Gastroesophageal sphincter (tissue), 3 donors: ENCODE measurements at regions not wholly inside any gene's neighbourhood (a gene's known extent, or its start where the extent isn't known, plus 50 kb on each side); places are given as distances from the start of the nearest gene placed in this dataset.

Source experiments
- POLR2A ChIP-seq, 2 donors: fragments of 450-650 bp; IDR thresholded peaks; one replicate each; pipeline ENCODE4 v1.6.1; 2017; ENCODE audit warnings: antibody characterized with exemption in 2 of 2, mild to moderate bottlenecking in 2 of 2, moderate library complexity in 1 of 2
- POLR2AphosphoS5 ChIP-seq: sonication (generic); formaldehyde crosslinking; IDR thresholded peaks from one replicate; pipeline ENCODE4 v1.6.1; 2017; ENCODE audit warnings: antibody characterized with exemption
- TF ChIP-seq, protein P1 (sequence below), 4 experiments: fragments of 200-600 bp in 2 of 4; fragments of 450-650 bp in 2 of 4; sonication (generic) in 1 of 4; IDR thresholded peaks; one replicate each; pipeline ENCODE4 v1.5.1; 2017 to 2019; ENCODE audit warnings: antibody characterized with exemption in 4 of 4, mild to moderate bottlenecking in 2 of 4, moderate library complexity in 2 of 4

DNA sequence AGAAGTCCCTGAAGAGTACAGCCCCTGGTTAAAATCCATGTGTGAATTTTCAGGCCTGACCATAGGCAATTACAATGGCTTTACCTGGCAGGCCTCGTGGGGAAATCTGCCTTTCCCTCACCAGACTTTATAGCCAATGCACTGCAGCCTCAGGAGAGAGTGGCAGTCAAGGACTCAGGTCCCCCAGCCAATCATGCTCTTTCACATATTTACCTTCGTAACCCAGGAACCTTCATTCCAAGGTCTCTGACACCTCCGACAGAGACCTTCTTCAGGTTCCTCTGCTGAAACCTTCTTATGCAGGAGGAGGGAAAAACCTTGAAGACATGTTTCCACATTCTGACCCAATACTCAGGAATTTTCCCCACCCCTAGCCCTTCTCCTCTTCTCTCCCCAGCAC is 118.9 kb downstream of the FASLG start:
- TF ChIP-seq, protein P1, sequence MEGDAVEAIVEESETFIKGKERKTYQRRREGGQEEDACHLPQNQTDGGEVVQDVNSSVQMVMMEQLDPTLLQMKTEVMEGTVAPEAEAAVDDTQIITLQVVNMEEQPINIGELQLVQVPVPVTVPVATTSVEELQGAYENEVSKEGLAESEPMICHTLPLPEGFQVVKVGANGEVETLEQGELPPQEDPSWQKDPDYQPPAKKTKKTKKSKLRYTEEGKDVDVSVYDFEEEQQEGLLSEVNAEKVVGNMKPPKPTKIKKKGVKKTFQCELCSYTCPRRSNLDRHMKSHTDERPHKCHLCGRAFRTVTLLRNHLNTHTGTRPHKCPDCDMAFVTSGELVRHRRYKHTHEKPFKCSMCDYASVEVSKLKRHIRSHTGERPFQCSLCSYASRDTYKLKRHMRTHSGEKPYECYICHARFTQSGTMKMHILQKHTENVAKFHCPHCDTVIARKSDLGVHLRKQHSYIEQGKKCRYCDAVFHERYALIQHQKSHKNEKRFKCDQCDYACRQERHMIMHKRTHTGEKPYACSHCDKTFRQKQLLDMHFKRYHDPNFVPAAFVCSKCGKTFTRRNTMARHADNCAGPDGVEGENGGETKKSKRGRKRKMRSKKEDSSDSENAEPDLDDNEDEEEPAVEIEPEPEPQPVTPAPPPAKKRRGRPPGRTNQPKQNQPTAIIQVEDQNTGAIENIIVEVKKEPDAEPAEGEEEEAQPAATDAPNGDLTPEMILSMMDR (IDR thresholded peaks at IDR 0.05): no peak
- no peak for TF ChIP-seq POLR2A (IDR thresholded peaks at IDR 0.05)
- no peak for TF ChIP-seq POLR2AphosphoS5
